HG02798 (cell line): ENCODE measurements at regions not wholly inside any gene's neighbourhood (a gene's known extent, or its start where the extent isn't known, plus 50 kb on each side); places are given as distances from the start of the nearest gene placed in this dataset.
A peak's percentile ranks its signal among the peaks of the same experiment; 100 is the strongest.
"Not testable (repeated sequence)": the region's sequence is repeated elsewhere in the genome, so short reads cannot be mapped to it uniquely, and the experiment has no call there.

ENCODE experiments used
- ATAC-seq: cut with Tn5 transposase; IDR thresholded peaks from one replicate; pipeline ENCODE4 v1.9.1; 2021; ENCODE audit warnings: mild to moderate bottlenecking; ENCODE audit not compliant: unreplicated experiment, poor library complexity

DNA sequence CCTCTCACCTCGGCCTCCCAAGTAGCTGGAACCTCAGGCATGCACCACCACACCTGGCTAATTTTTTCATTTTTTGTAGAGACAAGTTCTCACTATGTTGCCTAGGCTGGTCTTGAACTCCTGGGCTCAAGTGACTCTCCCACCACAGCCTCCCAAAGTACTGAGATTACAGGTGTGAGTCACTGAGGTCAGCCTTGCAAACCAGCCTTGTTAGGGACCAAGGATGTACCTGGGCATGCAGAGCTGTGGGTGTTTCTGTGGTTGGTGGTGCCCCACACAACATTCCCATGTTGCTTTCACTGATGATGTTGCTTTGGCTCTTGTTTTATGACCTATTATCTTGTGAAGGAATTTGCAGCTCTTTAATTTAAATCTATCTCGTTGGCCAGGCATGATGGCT is 54.8 kb downstream of the OTUD1 start:
- no peak for ATAC-seq

DNA sequence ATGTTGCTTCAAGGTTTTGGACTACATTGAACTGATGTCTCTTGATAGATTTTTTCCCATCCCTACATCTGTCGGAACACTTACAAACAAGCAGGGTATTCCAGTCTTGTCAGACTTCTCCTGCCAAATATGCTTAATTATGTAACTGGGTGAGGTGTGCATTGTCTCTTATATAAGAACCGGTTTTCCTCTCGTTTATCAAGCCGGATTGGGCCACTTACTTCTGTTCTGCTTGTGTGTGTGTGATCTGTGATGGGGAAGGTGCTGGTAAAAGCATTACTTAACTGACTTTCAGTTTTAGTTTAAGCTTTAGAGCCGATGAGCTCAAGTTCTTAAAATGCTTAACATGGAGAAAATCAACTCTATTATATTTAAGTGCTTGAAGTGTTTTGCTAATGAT is 57.9 kb downstream of the OTUD1 start:
- ATAC-seq = no peak

DNA sequence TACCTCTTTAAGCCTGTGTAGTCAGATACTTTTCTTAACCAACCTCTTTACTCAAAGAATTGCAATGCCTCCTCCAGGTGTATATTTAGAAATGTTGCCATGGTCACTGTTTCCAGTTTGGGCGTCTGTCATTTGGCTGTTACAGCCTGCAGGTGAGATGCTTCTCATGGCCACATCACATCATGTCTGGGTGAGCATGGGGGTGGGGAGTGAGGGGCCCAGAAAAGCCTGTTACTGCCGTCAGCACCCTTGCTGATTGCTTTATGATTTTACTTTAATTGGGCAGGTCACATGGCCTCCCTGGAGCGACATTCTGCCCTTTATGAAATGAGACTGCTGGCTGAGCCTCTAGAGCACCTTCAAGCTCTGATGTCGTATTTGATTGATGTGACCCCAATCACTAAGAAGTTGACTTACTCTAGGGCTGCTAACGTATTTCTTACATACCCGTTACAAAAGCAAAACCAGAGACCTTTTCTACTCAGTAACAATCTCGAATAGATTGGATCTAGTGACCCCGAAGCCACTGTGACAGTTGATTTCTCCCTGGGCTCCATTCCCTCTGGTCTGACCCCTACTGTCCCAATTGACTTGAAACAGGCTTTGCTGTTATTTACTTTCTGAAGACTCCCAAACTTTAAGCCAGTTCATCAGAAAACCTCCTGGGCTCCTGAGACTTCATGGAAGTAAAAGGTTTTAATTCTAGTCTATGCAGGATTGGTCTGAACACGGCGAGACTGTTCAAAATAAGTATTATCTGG is 60.7 kb downstream of the OTUD1 start:
- no peak for ATAC-seq

DNA sequence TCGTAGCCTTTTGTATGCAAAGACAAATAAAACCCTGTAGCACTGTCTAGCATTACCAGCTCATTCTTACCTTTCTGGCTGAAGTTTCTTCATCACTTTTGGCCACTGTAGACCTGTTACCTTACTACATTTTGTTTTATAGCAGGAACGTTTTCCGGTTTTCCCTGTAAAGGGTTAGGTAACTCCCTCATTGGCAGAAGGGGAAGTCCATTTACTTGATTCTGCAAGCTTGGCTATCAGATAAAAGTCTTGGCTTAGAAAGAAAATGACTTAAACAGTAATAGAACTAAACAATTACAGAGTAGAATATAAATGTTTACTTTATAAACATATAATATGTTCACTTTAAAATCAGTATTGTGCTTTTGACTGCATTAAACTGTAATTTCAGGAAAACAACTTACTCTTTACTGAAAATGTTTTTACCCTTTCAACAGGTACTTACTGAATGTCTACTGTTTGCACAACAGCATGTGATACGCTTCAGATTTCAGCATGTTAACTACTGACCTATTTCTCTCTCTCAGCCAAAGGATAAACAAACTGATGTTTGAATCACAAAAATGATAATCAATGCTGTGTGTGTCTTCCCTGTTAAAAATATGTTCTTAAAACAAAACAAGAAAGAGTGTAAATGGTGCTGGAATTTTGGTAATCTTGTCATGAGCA is 67.1 kb downstream of the OTUD1 start:
- no peak for ATAC-seq

DNA sequence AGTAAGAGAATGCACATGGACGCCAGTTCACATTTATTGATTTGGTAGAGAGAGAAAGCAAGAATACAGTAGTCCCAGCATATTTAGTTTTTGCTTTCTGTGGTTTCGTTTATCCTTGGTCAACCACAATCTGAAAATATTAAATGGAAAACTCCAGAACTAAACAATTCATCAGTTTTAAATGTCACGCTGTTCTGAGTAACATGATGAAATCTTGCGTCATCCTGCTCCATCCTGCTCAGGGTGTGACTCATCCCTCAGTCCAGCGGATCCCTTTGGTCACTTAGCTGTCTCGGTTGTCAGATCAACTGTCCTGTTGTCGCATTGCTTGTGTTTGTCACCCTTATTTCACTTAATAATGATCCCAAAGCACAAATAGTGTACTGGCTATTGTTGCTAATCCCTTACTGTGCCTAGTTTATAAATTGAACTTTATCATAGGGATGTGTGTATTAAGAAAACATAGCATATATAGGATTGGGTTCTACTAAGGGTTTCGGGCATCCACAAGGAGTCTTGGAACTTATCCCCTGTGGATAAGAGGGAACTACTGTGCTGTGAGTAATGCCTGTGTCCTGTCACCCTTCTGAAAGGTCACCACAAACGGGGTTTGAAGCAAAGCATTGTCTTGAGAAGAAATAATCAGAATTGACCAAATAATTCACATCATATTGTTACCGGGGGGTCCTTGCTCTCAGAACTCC is 73.6 kb downstream of the OTUD1 start:
- no peak for ATAC-seq

DNA sequence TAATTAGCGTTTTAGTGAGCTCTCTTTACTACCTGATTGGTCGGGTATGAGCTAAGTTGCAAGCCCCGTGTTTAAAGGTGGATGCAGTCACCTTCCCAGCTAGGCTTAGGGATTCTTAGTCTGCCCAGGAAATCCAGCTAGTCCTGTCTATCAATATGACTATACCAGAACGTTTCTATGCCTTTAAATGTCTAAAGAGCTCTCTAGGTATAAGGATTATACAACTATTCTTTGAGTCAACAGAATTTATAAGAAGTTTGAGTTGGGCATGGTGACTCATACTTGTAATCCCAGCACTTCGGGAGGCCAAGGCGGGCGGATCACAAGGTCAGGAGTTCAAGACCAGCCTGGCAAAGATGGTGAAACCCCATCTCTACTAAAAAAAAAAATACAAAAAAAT is 74.7 kb downstream of the OTUD1 start:
- not testable (repeated sequence) for ATAC-seq

DNA sequence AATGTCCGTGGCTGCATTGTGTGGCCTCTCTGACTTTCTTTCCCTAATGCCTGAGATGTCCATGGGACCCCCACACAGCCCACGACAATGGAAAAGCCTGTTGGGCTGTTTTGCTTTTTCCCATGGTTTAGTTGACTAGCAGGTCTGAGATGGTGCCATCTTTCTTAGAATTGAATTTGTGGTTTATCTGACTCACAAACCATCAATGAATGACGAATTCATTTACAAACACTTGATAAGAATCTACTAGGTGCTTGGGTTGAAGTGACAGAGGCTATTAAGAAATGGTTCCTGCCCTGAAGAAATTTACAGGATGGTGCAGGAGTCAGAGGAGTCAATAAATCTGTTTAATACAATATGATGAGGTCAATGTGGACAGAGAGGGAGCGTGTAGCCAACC is 75.4 kb downstream of the OTUD1 start:
- no peak for ATAC-seq

DNA sequence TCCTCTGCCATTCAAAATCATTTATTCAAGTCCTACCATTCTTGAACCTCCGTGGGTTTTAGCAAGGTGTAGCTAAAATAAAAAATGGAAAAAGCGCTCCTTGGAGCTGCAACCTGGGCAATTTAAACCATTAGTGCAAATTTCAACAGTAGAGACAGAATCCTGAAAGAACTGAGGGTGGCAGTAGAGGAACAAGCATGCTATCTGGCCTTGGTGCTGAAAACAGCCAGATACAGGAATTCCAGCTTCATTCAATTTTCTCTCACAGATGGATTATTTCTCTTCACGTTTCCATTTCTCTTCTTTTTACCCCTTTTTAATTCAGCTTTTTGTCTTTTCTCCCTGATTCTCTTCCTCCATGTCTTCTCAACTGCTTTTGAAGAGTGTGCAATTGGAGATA is 77.7 kb downstream of the OTUD1 start:
- no peak for ATAC-seq

DNA sequence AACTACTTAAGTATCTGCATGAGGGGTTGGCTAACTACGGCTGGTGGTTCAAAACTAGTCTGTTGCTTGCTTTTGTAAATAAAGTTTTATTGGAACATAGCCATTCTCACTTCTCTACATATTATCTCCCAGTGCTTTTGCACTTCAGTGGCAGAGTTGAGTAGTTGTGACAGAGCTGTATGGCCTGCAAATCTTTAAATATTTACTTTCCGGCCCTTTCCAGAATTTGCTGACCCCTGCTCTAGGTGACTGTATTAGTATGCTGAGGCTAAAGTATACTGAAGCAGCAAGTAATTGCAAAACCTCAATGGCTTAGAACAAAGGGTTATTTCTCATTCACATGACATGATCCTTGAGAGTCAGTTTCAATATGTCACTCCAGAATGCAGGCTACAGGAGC is 78.3 kb downstream of the OTUD1 start:
- ATAC-seq = no peak

DNA sequence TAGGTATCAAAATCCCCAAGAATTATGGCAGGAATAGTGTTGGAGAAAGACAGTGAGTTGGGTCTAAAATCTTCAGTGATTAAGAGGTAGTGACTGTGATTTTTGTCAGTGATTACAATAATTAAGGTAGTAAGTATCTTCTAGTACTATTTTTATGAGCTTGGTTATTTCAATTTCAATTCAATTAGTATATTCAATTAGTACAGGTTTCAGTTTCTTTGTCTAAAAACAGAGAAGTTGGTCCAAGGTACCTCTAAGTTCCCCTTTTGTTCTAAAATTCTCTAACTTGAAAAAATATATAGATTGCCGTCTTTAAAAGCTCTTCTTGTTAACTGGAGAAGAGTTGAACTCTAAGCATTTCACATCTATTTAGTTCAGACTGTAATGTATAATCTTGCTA is 82.9 kb downstream of the OTUD1 start:
- ATAC-seq = no peak

DNA sequence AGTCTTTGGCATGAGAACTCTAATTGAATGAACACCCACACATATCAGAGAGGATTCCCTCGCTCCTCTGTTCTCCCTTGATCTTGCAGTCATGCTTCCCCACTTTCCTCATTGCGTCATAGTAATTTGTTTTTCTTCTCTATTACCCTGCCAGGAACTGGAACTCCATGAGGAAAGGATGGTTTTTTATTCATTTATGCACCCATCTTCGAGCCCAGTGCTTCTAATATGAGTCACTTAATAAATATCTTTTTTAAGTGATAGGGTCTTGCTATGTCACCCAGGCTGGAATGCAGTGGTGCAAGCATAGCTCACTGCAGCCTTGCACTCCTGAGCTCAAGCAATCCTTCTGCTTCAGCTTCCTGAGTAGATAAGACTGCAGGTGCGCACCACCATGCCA is 83.5 kb downstream of the OTUD1 start:
- ATAC-seq = no peak

DNA sequence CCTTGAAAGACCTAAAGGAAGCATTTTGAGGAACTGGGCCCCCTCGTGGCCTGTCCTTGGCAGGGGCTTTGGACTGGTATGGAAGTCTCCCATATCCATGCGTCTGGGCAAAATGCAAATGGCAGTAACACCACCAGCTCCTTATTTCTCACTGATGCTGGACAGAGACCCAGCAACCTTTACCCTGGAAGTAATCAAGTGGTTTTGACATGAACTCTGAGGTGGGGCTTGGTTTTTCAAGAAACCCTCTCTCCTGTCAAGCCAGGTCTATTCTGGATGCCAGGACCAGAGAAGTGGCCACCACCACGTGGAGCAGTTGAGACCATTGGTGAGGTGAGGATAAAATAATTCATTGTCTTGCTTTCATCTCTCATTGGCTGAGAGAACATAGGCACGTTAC is 84.4 kb downstream of the OTUD1 start:
- no peak for ATAC-seq

DNA sequence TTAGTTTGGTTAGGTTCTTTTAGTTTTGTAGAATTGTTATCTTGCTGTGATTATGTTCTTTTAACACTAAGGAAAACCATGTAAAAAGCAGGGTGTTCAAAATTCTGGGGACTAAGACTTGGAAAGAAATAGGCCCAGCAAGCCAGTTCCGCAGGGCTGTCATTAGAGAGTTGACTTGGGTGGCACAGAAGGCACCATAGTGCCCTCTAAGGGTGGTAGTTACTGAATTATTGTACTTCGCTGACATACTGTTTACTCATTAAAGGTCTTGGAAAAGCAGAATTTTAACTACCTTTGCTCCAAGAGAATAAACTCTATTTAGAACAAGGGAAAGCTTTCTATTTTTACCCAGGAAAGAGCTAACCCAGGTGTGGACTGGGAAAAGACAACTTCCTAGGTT is 86.5 kb downstream of the OTUD1 start:
- ATAC-seq = peak; percentile 62

DNA sequence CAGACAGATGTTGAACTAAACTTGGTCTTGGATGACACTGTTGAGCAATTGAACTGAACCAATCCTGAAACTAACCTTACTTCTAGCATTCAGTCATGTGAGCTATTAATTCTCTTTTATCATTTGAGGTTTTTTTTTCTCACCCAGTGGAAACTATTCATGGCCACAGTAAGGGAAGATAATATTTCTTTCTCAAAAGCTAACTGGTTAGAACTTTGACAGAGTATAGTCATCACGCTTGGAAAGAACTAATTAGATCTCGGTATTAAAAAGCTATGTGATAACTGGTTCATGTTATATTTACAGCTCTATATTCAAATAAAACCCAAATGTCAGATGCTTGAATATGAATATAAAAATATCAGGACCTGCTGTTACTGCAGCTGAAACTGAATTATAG is 89.5 kb downstream of the OTUD1 start:
- ATAC-seq = no peak

DNA sequence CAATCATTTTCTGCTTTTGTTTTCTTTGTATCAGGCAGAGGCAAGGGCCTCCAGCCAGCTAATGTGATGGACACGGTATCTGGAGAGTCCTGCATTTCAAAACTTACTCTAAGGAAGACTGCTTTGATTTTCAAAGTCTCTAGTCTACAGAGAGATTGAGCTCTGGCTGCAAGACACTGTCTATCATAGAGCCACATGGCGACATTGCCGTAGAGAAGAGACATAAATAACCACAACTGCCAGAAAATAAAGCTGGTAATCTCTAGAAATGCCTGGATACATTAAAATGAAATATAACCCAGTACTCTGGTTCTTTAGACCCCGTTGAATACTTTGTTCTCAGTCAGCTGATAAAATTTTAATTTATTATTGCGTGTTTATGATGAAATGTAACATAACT is 90.8 kb downstream of the OTUD1 start:
- ATAC-seq = no peak

DNA sequence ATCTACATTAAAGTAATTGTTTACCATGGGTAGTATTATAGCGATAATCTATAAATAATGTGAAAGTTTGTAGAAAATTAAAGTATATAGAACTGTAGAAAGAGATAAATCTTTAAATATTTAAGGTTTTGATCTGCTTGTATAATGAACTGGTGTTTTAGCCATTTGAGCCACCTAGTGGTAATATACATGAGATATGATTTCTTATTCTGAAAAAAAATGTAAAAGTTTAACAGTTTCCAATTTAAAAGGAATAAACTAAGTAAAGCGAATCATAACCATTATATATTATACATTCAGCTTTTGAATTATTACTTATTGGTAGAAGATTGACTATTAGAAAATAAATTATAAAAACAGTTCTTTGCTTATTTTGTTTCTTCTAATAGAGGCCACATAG is 91.2 kb downstream of the OTUD1 start:
- ATAC-seq = no peak

DNA sequence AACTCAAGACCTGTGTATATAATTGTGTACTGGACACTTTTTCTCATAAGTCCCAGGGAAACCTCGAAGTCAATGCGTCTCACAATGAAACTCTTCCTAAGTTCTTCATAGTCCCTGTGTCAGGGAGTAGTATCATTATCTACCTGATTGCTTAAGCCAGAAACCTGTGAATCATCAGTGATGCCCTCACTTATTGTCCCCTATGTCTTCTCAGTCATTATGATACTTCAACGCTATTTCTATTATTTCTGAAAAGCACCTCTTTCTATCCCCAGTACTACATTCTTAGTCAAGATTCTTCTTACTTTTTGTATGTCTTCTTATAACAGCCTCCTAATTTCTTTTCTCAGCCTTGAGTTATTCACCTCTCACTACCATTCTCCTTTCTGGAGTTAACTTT is 94.3 kb downstream of the OTUD1 start:
- ATAC-seq = no peak

DNA sequence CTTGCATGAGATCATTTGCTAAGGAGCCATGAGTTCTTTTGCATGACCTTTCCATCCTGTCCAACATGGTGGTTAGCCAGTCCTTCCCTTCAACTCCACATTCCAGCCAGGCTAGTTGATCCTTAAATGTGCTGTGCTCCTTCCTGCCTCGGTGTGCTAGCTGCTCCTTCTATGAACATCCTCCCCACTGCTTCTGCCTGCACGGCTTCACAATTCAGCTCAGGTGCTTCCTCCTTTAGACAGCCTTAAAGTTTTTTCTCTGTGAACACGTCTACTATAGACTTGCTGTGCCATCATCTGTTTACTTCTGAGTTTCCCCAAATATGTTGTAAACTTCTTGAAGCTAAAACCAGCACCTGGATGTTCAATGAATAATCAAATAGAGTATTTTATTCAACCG is 95.5 kb downstream of the OTUD1 start:
- no peak for ATAC-seq

DNA sequence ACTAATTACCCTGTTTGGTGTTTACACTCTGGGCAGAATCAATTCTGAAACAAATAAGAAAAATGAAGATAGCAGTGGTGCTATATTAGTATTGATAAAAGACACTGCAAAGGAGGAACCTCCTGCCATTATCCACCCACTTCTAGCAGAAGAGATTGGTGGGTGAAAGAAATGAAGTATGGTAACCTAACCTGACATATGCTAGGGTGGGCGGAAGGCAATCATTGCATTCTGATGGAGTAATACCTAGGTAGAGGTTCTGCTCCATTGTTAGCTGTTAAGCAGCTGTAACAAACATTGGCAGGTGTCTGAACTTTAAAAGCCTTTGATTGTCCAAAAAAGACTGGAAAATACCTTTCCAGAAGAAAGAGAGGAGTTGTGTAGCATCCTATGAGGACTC is 95.9 kb downstream of the OTUD1 start:
- no peak for ATAC-seq

DNA sequence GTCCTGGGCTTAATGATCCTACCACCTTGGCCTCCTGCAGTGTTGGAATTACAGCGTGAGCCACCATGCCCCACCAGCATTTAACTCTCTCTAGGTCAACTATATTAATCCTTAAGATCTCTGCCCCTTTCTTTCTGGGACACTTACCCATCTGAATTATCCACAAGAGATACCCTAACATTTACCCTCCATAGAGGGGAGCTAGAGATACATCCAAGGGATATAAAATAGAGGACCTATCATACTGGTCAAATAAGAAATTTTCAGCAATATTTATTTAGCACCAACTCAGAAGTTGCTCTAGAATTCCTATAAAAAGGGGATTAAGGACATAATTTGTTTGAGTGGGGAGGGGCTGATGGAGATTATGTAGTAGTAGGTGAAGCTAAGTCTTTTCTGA is 96.5 kb downstream of the OTUD1 start:
- no peak for ATAC-seq

DNA sequence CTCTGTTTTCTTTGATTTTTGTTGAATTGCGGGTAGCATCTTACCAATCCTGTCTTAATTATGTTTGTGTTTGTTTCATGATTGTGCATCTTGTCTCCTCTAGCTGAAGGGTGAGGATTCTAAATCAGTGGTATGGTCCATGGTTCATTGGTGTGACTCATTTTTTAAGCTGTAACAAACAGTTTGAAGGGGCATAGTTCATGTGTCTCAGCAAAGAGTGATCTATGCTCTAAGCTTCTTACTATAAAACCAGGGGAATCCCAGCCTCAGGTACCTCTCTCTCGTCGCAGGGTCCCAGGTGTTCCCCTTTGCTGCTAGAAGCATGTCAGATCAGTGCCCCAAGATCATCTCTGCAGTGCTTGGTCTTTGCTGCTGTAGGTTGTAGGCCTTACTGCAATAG is 100.1 kb downstream of the OTUD1 start:
- no peak for ATAC-seq
